ENCODE measurements at regions not wholly inside any gene's neighbourhood (a gene's known extent, or its start where the extent isn't known, plus 50 kb on each side); places are given as distances from the start of the nearest gene placed in this dataset.
A peak's percentile ranks its signal among the peaks of the same experiment; 100 is the strongest.

GRCh38 chr4:98739751-98740150, 81.3 kb upstream of the TSPAN5 start:
- Histone ChIP-seq H3K4me3 (ENCODE audit: low read depth in 2 of 2, low read length in 1 of 2) (no peak overlapping the region), H3K4me2 (no peak overlapping the region), H3F3A (replicated peaks; ENCODE audit: insufficient read depth) (no peaks in the 10 kb centered on the region), H3K9me2 (no peaks in the 10 kb centered on the region), H3K27ac (ENCODE audit: low read depth in 2 of 2, low read length in 1 of 2) (no peak overlapping the region), H3K4me1 (ENCODE audit: control insufficient read depth in 1 of 2, insufficient read depth in 2 of 2, low read depth in 1 of 2, low read length in 1 of 2) (no peaks in the 10 kb centered on the region), H3K9ac (no peak overlapping the region), H3K27me3 (ENCODE audit: insufficient read depth) (no peaks in the 10 kb centered on the region), H3K36me3 (replicated peaks in 1 of 2; ENCODE audit: control insufficient read depth in 1 of 2, insufficient read depth in 2 of 2, low read length in 1 of 2) (no peaks in the 10 kb centered on the region), H2AFZ (ENCODE audit: low read depth) (no peak overlapping the region), H4K20me1 (ENCODE audit: insufficient read depth) (no peaks in the 10 kb centered on the region), H3K79me2 (ENCODE audit: insufficient read depth) (no peaks in the 10 kb centered on the region), H3K9me3 (0 out of 2 replicates have a peak, but pooled peaks cover 3% of the 10 kb centered on the region)
- ChIA-PET POLR2A (no interaction called here), CTCF (interaction anchor here (1.0 kb wide), 1 partner anchor 272 kb away, joined by 3 read pairs; no protein-coding TSS in a partner anchor)
- DNase-seq = no peak
- 70% methylated on average over 6 of the region's 6 CpGs for WGBS (ENCODE audit: low lambda C conversion rate)
- TF ChIP-seq FOXJ3 (CRISPR knock-in tag; IDR thresholded peaks at IDR 0.05) (no peak), MXI1 (IDR thresholded peaks at IDR 0.05; ENCODE audit: low read depth, low read length) (no peak)

- Histone ChIP-seq H3K27ac (ENCODE audit: low read depth in 2 of 2, low read length in 1 of 2) (no peak overlapping the region), H2AFZ (ENCODE audit: low read depth) (no peak overlapping the region), H3K36me3 (replicated peaks in 1 of 2; ENCODE audit: control insufficient read depth in 1 of 2, insufficient read depth in 2 of 2, low read length in 1 of 2) (no peaks in the 10 kb centered on the region), H4K20me1 (ENCODE audit: insufficient read depth) (no peaks in the 10 kb centered on the region), H3K4me1 (ENCODE audit: control insufficient read depth in 1 of 2, insufficient read depth in 2 of 2, low read depth in 1 of 2, low read length in 1 of 2) (peaks cover 0 to 7% of the 10 kb centered on the region in 2 experiments; a peak in 2 of 4 replicates), H3K9me3 (0 out of 2 replicates have a peak, but pooled peaks cover 3% of the 10 kb centered on the region), H3K9ac (no peak overlapping the region), H3K4me3 (ENCODE audit: low read depth in 2 of 2, low read length in 1 of 2) (no peak overlapping the region), H3F3A (replicated peaks; ENCODE audit: insufficient read depth) (no peaks in the 10 kb centered on the region), H3K27me3 (ENCODE audit: insufficient read depth) (no peaks in the 10 kb centered on the region), H3K79me2 (ENCODE audit: insufficient read depth) (no peaks in the 10 kb centered on the region), H3K4me2 (no peak overlapping the region), H3K9me2 (no peaks in the 10 kb centered on the region)
- no peak for TF ChIP-seq POLR2AphosphoS5 (IDR thresholded peaks at IDR 0.05; ENCODE audit: low read depth, low read length)
- no peak for TF ChIP-seq PBX3 (IDR thresholded peaks at IDR 0.05)
- TF ChIP-seq RAD21 (IDR thresholded peaks at IDR 0.05; ENCODE audit: low read length) = no peak
- no peak for TF ChIP-seq YY1 (IDR thresholded peaks at IDR 0.05; ENCODE audit: low read depth)
- no peak for TF ChIP-seq GATA2 (CRISPR knock-in tag; IDR thresholded peaks at IDR 0.05)
- no peak for TF ChIP-seq RXRA (IDR thresholded peaks at IDR 0.05; ENCODE audit: borderline replicate concordance, low read depth)
- ChIA-PET POLR2A (no interaction called here), CTCF (interaction anchor here (0.6 kb wide), 1 partner anchor 287 kb away, joined by 3 read pairs; no protein-coding TSS in a partner anchor)
- DNase-seq = no peak
Observed at GRCh38 chr4:98733601-98734000, 75.2 kb upstream of the TSPAN5 start.

DNA sequence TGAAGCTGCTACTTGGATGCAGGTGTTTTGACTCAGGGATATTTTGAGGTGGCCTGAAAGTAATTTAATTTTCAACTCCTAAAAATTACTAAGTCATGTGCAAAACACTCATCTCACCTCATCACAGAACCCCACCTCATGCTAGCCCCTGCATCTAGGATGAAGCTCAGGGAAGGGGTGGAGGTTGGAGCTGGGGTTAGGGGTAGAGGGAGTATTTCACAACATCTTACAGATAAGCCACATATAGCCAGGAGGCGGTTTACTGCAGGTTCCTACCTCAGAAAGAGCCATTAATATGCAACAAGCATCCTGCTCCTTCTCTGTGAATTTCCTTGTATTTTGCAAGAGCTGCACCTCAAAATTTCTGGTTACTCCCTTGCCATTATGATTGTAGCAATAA, 70.5 kb upstream of the TSPAN5 start:
- H3K36me3 ChIP-seq (replicated peaks in 1 of 2; ENCODE audit: control insufficient read depth in 1 of 2, insufficient read depth in 2 of 2, low read length in 1 of 2) = no peaks in the 10 kb centered on the region
- no peak overlapping the region for H2AFZ ChIP-seq (ENCODE audit: low read depth)
- peak overlapping the region; percentile 32 for H3K4me2 ChIP-seq
- H3K27ac ChIP-seq (ENCODE audit: low read depth in 2 of 2, low read length in 1 of 2) = no peak overlapping the region
- DNase-seq = peak; percentile 7
- CTCF ChIA-PET = interaction anchor here (1.2 kb wide), 1 partner anchor 261 kb away, joined by 4 read pairs; no protein-coding TSS in a partner anchor
- H4K20me1 ChIP-seq (ENCODE audit: insufficient read depth) = no peaks in the 10 kb centered on the region
- H3K27me3 ChIP-seq (ENCODE audit: insufficient read depth) = no peaks in the 10 kb centered on the region
- POLR2A ChIA-PET = no interaction called here
- no peaks in the 10 kb centered on the region for H3K79me2 ChIP-seq (ENCODE audit: insufficient read depth)
- H3K9ac ChIP-seq = no peak overlapping the region
- 100% methylated on average over 1 of the region's 1 CpG for WGBS (ENCODE audit: low lambda C conversion rate)
- H3F3A ChIP-seq (replicated peaks; ENCODE audit: insufficient read depth) = no peaks in the 10 kb centered on the region
- TF ChIP-seq JUND (IDR thresholded peaks at IDR 0.05) = no peak
- no peaks in the 10 kb centered on the region; the same call in 1 of the 2 replicates for H3K9me3 ChIP-seq
- peaks cover 3 to 12% of the 10 kb centered on the region in 2 experiments; a peak in 2 of 4 replicates for H3K4me1 ChIP-seq (ENCODE audit: control insufficient read depth in 1 of 2, insufficient read depth in 2 of 2, low read depth in 1 of 2, low read length in 1 of 2)
- no peak overlapping the region for H3K4me3 ChIP-seq (ENCODE audit: low read depth in 2 of 2, low read length in 1 of 2)
- no peaks in the 10 kb centered on the region for H3K9me2 ChIP-seq

Data from SK-N-SH (cell line).